VCaP (cell line): ENCODE measurements at regions not wholly inside any gene's neighbourhood (a gene's known extent, or its start where the extent isn't known, plus 50 kb on each side); places are given as distances from the start of the nearest gene placed in this dataset.

Source experiments
- H3K27ac ChIP-seq: fragments of 450-650 bp; 2 replicates; pipeline ENCODE4 v1.5.1; 2017
- TF ChIP-seq, protein P1 (sequence below): fragments of 450-650 bp; conservative IDR thresholded peaks from 2 replicates; pipeline ENCODE4 v1.5.1; 2017; ENCODE audit warnings: mild to moderate bottlenecking, moderate library complexity

GRCh38 chr1:221015159-221015790 is 136.0 kb downstream of the HLX start:
- TF ChIP-seq, protein P1, sequence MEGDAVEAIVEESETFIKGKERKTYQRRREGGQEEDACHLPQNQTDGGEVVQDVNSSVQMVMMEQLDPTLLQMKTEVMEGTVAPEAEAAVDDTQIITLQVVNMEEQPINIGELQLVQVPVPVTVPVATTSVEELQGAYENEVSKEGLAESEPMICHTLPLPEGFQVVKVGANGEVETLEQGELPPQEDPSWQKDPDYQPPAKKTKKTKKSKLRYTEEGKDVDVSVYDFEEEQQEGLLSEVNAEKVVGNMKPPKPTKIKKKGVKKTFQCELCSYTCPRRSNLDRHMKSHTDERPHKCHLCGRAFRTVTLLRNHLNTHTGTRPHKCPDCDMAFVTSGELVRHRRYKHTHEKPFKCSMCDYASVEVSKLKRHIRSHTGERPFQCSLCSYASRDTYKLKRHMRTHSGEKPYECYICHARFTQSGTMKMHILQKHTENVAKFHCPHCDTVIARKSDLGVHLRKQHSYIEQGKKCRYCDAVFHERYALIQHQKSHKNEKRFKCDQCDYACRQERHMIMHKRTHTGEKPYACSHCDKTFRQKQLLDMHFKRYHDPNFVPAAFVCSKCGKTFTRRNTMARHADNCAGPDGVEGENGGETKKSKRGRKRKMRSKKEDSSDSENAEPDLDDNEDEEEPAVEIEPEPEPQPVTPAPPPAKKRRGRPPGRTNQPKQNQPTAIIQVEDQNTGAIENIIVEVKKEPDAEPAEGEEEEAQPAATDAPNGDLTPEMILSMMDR, result no peak
- H3K27ac ChIP-seq, result no peak overlapping the region

DNA sequence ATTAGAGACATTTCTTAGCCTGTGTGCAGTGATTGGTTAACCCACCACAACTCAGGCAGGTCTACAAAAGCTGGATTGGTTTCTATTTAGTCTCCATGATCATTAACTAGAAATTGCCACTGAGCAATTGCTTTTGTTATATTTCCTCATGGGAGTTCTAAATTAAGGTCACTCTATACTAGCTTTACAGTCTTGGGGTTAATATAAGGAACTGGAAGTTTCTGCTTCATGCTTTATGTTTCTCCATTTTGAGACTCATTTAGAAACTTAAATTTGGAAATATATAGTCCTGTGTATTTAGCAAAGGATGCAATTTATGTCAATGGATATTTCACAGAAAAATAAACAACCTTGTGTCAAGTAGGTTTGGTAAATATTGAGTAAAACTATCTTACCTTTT is 137.5 kb downstream of the HLX start:
- no peak overlapping the region for H3K27ac ChIP-seq
- TF ChIP-seq, protein P1, result no peak

DNA sequence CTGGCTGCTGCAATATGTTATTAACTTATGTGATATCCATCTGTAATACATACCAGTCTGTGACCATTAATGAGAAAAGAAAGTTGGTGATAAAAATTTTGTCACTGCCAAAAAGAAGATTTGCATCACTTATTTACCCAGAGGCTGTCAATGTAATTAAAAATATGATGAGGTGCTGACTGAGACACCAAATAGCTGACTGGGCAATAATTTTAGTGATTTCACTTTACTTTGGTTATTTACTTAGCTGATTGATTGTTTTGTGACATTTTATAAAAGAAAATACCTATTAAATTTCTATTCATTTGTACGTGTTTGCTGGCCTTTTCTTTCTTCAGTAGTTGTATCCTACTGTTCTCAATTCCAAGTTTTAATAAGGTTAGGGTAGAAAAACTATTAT is 139.2 kb downstream of the HLX start:
- TF ChIP-seq, protein P1, result no peak
- no peak overlapping the region for H3K27ac ChIP-seq

DNA sequence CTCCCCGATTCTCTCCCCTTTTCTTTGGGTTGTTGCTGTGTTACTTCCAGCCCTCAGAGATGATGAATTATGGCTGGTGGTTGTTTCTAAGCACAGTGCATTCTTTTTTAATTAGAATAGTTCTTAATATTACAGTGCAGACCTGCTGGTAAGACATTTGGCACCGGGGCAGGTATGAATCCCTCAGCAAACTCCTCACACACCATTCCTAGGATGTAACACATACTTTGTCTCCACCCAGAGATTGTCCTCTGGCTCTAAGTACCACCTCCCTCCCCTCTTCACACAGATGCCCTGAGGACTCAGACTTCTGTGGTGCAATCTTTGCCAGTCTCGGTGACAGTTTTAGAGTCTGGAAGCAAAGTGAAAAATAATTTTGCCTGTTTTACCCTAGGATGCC is 143.1 kb downstream of the HLX start:
- no peak overlapping the region for H3K27ac ChIP-seq
- TF ChIP-seq, protein P1, result no peak

- TF ChIP-seq, protein P1, result no peak
- no peak overlapping the region for H3K27ac ChIP-seq
These were observed 144.2 kb downstream of the HLX start for GRCh38 chr1:221023482-221023881.

GRCh38 chr1:221025501-221025900 is 146.3 kb downstream of the HLX start:
- TF ChIP-seq, protein P1, result no peak
- no peak overlapping the region for H3K27ac ChIP-seq

- TF ChIP-seq, protein P1, result no peak
- no peak overlapping the region for H3K27ac ChIP-seq
These were observed 146.7 kb downstream of the HLX start for GRCh38 chr1:221025956-221026355.
